Mucosa of rectum (tissue), 2 donors: ENCODE measurements at regions not wholly inside any gene's neighbourhood (a gene's known extent, or its start where the extent isn't known, plus 50 kb on each side); places are given as distances from the start of the nearest gene placed in this dataset.
A peak's percentile ranks its signal among the peaks of the same experiment; 100 is the strongest.

Source experiments
- H3K27ac ChIP-seq, 2 donors: one replicate each; pipeline ENCODE4 v1.7.0; 2013; ENCODE audit warnings: inconsistent platforms in 2 of 2, low read depth in 2 of 2, low read length in 2 of 2
- H3K27me3 ChIP-seq, 2 donors: one replicate each; pipeline ENCODE4 v1.7.0; 2013; ENCODE audit warnings: low read length in 2 of 2; ENCODE audit not compliant: control insufficient read depth in 2 of 2, insufficient read depth in 2 of 2
- H3K36me3 ChIP-seq, 2 donors: one replicate each; pipeline ENCODE4 v1.7.0; 2013; ENCODE audit warnings: low read length in 2 of 2; ENCODE audit not compliant: control insufficient read depth in 2 of 2, insufficient read depth in 2 of 2
- H3K4me1 ChIP-seq, 2 donors: one replicate each; pipeline ENCODE4 v1.7.0; 2013; ENCODE audit warnings: low read length in 2 of 2, mild to moderate bottlenecking in 1 of 2; ENCODE audit not compliant: control insufficient read depth in 2 of 2, insufficient read depth in 2 of 2
- H3K4me3 ChIP-seq, 2 donors: one replicate each; pipeline ENCODE4 v1.7.0; 2013; ENCODE audit warnings: low read length in 2 of 2
- H3K9ac ChIP-seq, 2 donors: one replicate each; pipeline ENCODE4 v1.7.0; 2013; ENCODE audit warnings: low read length in 2 of 2, low read depth in 1 of 2, mild to moderate bottlenecking in 1 of 2
- H3K9me3 ChIP-seq, 2 donors: one replicate each; pipeline ENCODE4 v1.7.0; 2013; ENCODE audit warnings: low read length in 2 of 2; ENCODE audit not compliant: control insufficient read depth in 2 of 2
- donor health status: healthy.
- donor health status: Normal muscosa, but diverticular disease.

DNA sequence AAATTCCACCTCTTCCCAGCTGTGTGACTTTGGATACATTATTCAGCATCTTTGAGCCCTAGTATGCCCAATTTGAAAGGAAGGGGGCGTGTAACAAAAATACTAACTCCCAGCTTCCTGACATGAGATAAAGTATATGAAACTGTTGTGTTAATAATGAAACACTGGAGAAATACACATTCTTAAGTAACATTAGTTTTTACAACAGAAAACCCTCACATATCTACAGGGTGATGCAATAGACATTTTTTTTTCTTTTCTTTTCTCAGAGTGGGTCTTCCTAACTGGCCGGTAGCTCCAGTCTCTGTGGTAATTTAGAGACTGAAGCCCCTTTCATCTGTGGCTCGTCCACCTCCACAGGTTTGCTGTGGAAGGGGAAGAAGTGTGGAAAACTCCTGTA lies 79.5 kb downstream of the CD83 start:
- Histone ChIP-seq H3K36me3 (no peaks in the 10 kb centered on the region), H3K27me3 (no peaks in the 10 kb centered on the region), H3K9ac (no peak overlapping the region), H3K9me3 (no peaks in the 10 kb centered on the region), H3K4me3 (no peak overlapping the region), H3K27ac (no peak overlapping the region), H3K4me1 (peaks cover 0 to 7% of the 10 kb centered on the region in 2 donors)

DNA sequence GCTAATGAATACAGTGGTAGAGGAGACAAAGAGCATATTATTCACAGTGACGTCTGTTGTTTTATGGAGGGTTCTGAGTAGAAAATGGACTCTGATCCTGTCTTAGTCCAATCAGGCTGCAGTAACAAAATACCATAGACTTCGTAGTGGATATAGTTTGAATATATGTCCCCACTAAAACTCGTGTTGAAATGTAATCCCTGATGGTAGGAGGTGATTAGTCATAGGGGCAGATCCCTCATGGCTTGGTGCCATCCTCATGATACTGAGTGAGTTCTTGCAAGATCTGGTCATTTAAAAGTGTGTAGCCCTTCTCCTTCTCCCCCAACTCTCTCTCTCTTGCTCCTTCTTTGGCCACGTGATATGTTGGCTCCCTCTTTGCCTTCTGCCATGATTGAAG lies 82.5 kb downstream of the CD83 start:
- no peak overlapping the region for H3K9ac ChIP-seq
- peaks cover 0 to 7% of the 10 kb centered on the region in 2 donors for H3K4me1 ChIP-seq
- H3K9me3 ChIP-seq, result no peaks in the 10 kb centered on the region
- H3K27ac ChIP-seq, result no peak overlapping the region
- H3K36me3 ChIP-seq, result no peaks in the 10 kb centered on the region
- no peaks in the 10 kb centered on the region for H3K27me3 ChIP-seq
- H3K4me3 ChIP-seq, result no peak overlapping the region

DNA sequence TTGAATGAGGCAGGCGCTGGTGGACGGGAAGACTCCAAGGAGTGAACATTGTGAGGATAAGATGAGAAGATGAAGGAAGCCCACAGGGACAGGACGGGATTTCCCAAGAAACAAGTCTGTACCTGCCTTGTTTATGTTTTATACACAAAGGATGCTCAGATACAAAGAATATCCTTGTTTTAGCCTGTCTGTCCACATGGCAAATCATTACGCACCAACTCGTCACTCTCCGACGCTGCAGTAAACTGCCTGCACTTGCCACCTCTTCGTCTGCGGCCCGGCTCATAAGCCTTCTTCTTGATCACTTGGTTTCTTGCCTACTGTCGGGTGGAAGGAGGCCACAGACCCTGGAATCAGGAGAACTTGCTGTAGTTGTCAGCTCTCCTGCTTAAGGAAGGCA lies 85.4 kb downstream of the CD83 start:
- Histone ChIP-seq H3K9ac (no peak overlapping the region), H3K27ac (no peak overlapping the region), H3K27me3 (no peaks in the 10 kb centered on the region), H3K4me1 (peaks cover 0 to 12% of the 10 kb centered on the region in 2 donors), H3K36me3 (no peaks in the 10 kb centered on the region), H3K9me3 (no peaks in the 10 kb centered on the region), H3K4me3 (no peak overlapping the region)

DNA sequence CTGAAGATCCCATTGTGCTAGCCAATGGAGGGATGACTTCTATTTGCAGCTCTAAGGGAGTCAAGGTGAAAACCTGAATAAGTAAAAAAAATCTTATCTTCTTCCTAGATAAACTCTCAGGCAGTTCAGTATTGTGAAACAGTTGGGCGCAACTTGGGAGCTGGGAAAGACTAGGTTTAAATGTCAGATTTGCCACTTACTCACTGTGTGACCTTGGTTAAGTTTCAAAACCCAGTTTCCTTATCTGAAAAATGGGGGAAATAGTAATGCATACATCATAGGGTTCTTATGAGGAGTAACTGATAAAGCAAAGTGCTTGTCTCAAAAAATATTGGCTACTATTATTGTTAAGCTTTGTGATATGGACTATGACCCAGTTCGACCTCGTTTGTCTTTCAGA lies 88.8 kb downstream of the CD83 start:
- Histone ChIP-seq H3K4me1 (peaks cover 4 to 29% of the 10 kb centered on the region in 2 donors), H3K27me3 (no peaks in the 10 kb centered on the region), H3K27ac (no peak overlapping the region), H3K36me3 (no peaks in the 10 kb centered on the region), H3K9me3 (no peaks in the 10 kb centered on the region), H3K4me3 (no peak overlapping the region), H3K9ac (no peak overlapping the region)

DNA sequence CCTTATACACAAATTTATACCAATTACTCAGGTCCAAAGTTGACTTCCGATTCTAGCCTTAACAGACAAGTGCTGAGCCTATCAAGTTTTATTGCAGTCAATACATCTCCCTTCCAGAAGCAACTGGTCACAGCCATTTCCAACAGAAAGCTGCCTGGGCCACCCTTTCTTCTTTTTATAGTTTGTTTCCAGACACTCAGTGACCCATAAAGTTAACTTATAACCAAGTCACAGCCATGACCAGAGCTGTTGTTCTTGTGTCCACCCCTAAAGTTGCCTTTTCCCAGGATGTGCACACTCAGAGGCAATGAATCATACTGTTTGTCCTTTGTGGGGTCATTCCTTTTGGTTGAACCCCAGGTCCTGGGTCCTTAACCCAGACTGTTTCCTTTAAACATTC lies 89.9 kb downstream of the CD83 start:
- H3K4me1 ChIP-seq, result peaks cover 12 to 38% of the 10 kb centered on the region in 2 donors
- H3K27me3 ChIP-seq, result no peaks in the 10 kb centered on the region
- H3K4me3 ChIP-seq, result no peak overlapping the region
- no peaks in the 10 kb centered on the region for H3K9me3 ChIP-seq
- no peak overlapping the region for H3K9ac ChIP-seq
- no peaks in the 10 kb centered on the region for H3K36me3 ChIP-seq
- peak overlapping the region; percentile 46 to 85 for H3K27ac ChIP-seq

DNA sequence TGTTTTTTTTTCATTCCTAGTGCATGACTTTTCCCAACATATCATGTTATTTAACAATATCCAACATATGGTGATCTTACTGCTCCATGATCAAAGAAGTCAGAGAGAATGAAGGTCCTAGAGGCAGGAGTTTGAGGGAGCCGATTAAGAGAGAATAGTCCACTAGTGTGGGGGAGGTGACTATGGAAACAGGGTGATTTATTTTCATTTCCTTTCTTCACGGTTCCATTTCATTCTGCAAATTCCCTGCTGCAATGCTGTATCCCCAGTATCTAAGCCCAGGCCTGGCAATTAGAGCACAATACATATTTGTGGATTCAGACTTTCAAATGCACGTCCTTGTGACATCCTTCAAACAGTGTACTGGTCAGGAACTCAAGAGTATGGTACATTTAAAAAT lies 91.4 kb downstream of the CD83 start:
- no peak overlapping the region for H3K4me3 ChIP-seq
- no peaks in the 10 kb centered on the region for H3K36me3 ChIP-seq
- peaks cover 12 to 38% of the 10 kb centered on the region in 2 donors for H3K4me1 ChIP-seq
- H3K9me3 ChIP-seq, result no peaks in the 10 kb centered on the region
- no peak overlapping the region for H3K27ac ChIP-seq
- no peaks in the 10 kb centered on the region for H3K27me3 ChIP-seq
- no peak overlapping the region for H3K9ac ChIP-seq

DNA sequence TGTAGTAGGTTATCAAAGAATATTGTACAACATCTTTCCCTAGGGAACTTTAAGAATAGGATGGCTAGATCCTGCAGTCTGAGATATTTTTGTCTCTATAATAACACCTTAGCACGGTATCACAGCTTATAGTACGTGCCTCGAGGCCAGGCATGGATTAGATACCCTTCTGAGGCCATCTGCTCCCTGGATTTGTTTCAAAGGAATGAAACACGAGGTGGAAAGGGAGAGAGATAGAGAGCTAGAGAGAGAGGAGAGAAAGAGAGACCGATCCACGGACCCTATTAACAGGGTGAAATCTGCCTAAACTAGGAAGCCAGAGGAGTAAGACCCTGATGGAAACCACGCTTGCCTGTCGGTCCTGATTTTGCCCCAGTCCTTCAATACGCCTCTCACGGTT lies 92.5 kb downstream of the CD83 start:
- peak overlapping the region in 1 of 2 donors; percentile 79 for H3K9ac ChIP-seq
- H3K36me3 ChIP-seq, result no peaks in the 10 kb centered on the region
- H3K27ac ChIP-seq, result no peak overlapping the region
- peak overlapping the region; percentile 72 to 82 for H3K4me3 ChIP-seq
- H3K4me1 ChIP-seq, result peaks cover 12 to 38% of the 10 kb centered on the region in 2 donors
- no peaks in the 10 kb centered on the region for H3K27me3 ChIP-seq
- no peaks in the 10 kb centered on the region for H3K9me3 ChIP-seq

DNA sequence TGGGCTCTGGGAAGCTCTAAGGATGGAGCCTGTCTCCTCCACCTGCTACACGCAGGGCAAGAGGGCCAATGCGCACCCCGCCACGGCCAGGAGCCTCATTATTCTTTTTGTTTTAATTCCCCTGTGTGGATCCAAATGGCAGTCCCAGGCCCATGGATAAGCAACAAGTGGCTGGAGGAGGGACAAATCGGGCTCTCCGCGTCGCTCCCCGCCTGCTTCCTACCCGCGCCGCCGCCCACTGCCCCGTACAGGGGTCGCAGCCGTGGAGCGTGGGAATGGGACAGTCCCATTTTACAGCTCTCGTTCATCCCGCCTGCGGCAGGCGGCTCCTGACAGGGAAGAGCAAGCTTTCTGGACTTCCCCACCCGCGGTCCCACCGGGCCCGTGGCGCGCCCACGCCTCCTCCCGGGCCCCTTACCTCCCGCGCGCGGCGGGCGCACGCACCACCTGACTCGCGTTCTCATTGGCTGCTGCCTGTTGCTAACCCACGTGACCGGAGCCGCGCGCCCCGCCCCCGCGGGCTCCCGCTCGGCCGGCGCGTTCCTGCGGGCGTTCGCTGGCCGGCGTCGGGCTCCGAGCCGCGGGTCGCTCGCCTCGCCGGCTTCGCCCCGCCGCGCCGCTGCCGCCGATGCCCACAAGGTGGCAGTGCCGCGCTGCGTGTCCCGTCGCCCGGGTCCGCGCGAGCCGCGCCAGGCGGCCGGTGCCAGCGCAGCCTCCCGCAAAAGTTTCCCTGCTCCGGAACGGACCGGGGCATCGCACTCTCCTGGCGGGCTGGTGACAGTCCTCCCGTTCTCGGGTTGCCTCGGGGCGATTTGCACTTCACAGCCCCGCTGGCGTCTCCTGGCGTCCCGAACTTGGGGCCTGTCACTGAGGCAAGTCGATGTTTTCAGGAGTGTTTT lies 93.3 kb downstream of the CD83 start:
- H3K36me3 ChIP-seq, result no peaks in the 10 kb centered on the region
- peak overlapping the region; percentile 83 to 87 for H3K9ac ChIP-seq
- H3K27ac ChIP-seq, result peak overlapping the region; percentile 77 to 80
- H3K4me1 ChIP-seq, result peaks cover 12 to 38% of the 10 kb centered on the region in 2 donors
- no peaks in the 10 kb centered on the region for H3K27me3 ChIP-seq
- H3K9me3 ChIP-seq, result no peaks in the 10 kb centered on the region
- H3K4me3 ChIP-seq, result peak overlapping the region; percentile 77 to 86

DNA sequence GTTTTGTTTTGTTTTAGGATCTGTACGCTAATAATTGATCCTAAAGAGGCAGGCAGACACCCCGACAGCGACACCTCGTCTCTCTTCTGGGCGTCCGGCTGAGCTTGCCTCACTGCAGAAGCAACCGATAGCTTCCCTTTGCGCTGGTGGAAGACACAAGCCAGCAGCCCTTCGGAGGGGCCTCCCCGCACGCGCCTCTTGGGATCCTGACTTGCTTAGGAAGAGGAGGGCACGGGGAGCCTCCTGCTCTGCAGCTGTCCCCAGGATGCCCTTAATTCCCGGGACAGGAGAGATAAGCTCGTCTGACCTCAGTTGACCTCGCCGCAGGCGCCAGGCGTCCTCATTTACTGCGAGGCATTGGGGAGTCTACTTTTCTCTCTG lies 94.0 kb downstream of the CD83 start:
- H3K4me1 ChIP-seq, result peaks cover 12 to 37% of the 10 kb centered on the region in 2 donors
- no peaks in the 10 kb centered on the region for H3K9me3 ChIP-seq
- peak overlapping the region; percentile 83 to 87 for H3K9ac ChIP-seq
- peak overlapping the region; percentile 77 to 86 for H3K4me3 ChIP-seq
- H3K27ac ChIP-seq, result peak overlapping the region; percentile 63 to 64
- no peaks in the 10 kb centered on the region for H3K36me3 ChIP-seq
- H3K27me3 ChIP-seq, result no peaks in the 10 kb centered on the region

DNA sequence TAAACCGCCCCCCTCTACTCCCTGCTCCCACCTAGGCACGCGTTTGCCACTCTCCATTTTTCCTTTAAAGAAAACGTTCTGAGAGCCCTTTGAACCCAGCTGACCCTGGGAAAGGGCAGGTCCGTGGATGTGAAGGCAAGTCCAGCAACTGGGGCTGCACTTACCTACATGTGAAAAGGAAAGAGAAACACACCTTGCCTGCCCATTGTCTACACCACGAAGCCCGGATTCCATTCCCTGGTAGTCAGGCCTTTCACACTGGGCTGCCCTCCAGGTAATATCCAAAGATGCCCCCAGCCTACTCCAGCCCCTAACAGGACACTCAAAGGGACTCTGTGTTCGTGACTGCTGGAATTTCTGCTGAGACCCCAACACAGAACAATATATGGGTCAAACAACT lies 94.4 kb downstream of the CD83 start:
- Histone ChIP-seq H3K36me3 (no peaks in the 10 kb centered on the region), H3K27me3 (no peaks in the 10 kb centered on the region), H3K4me3 (peak overlapping the region; percentile 77 to 86), H3K27ac (no peak overlapping the region), H3K4me1 (peaks cover 12 to 32% of the 10 kb centered on the region in 2 donors), H3K9me3 (no peaks in the 10 kb centered on the region), H3K9ac (peak overlapping the region; percentile 83 to 87)
